RWPE1 (cell line): ENCODE measurements at regions not wholly inside any gene's neighbourhood (a gene's known extent, or its start where the extent isn't known, plus 50 kb on each side); places are given as distances from the start of the nearest gene placed in this dataset.

ENCODE experiments used
- CTCF ChIA-PET: fragments of 350-600 bp; sonication (Branson Sonifier 250); formaldehyde crosslinking; extraction: SDS; loops from one replicate; lab custom pipeline; 2021; lab: Yijun Ruan, JAX
- POLR2A ChIA-PET: fragments of 400-600 bp; formaldehyde crosslinking; extraction: SDS; loops from one replicate; lab custom pipeline; 2020; ENCODE audit warnings: antibody characterized with exemption; ENCODE audit not compliant: low non-redundant PET; lab: Yijun Ruan, JAX
- DNase-seq: peaks from one replicate; pipeline ENCODE4 v3.0.0; 2012; ENCODE audit warnings: low spot score
- H3K27ac ChIP-seq: fragments of 450-650 bp; 2 replicates; pipeline ENCODE4 v1.5.1; 2017
- CTCF ChIP-seq: fragments of 450-650 bp; conservative IDR thresholded peaks from 2 replicates; pipeline ENCODE4 v1.5.1; 2017; ENCODE audit warnings: low read depth, mild to moderate bottlenecking

GRCh38 chr7:370259-370625, 80.3 kb downstream of the FOXL3 start:
- CTCF ChIA-PET: interaction anchor here (0.7 kb wide), 1 partner anchor 38 kb away, joined by 3 read pairs; no protein-coding TSS in a partner anchor
- peak overlapping the region; percentile 96 for H3K27ac ChIP-seq
- DNase-seq: no peak
- no peak for TF ChIP-seq CTCF
- POLR2A ChIA-PET: no interaction called here

GRCh38 chr7:370775-371118, 80.8 kb downstream of the FOXL3 start:
- no peak for TF ChIP-seq CTCF
- DNase-seq: no peak
- POLR2A ChIA-PET: no interaction called here
- H3K27ac ChIP-seq: peak overlapping the region; percentile 96
- CTCF ChIA-PET: no interaction called here

- no peak for DNase-seq
- ChIA-PET CTCF (no interaction called here), POLR2A (no interaction called here)
- H3K27ac ChIP-seq: peak overlapping the region; percentile 36
- TF ChIP-seq CTCF: no peak
Observed at GRCh38 chr7:371119-371778, 81.3 kb downstream of the FOXL3 start.

GRCh38 chr7:371779-372545, 82.0 kb downstream of the FOXL3 start:
- ChIA-PET CTCF (no interaction called here), POLR2A (no interaction called here)
- DNase-seq: no peak

GRCh38 chr7:372546-372931, 82.6 kb downstream of the FOXL3 start:
- CTCF ChIA-PET: no interaction called here
- TF ChIP-seq CTCF: no peak
- DNase-seq: no peak
- H3K27ac ChIP-seq: peak overlapping the region; percentile 36
- POLR2A ChIA-PET: no interaction called here

More at GRCh38 chr7:371779-372545, 82.0 kb downstream of the FOXL3 start:
- TF ChIP-seq CTCF: no peak
- peak overlapping the region; percentile 36 for H3K27ac ChIP-seq

- ChIA-PET POLR2A (no interaction called here), CTCF (no interaction called here)
- peak overlapping the region; percentile 36 for H3K27ac ChIP-seq
- TF ChIP-seq CTCF: no peak
- DNase-seq: no peak
Observed at GRCh38 chr7:372932-373791, 83.2 kb downstream of the FOXL3 start.
